ENCODE measurements at regions not wholly inside any gene's neighbourhood (a gene's known extent, or its start where the extent isn't known, plus 50 kb on each side); places are given as distances from the start of the nearest gene placed in this dataset.

DNA sequence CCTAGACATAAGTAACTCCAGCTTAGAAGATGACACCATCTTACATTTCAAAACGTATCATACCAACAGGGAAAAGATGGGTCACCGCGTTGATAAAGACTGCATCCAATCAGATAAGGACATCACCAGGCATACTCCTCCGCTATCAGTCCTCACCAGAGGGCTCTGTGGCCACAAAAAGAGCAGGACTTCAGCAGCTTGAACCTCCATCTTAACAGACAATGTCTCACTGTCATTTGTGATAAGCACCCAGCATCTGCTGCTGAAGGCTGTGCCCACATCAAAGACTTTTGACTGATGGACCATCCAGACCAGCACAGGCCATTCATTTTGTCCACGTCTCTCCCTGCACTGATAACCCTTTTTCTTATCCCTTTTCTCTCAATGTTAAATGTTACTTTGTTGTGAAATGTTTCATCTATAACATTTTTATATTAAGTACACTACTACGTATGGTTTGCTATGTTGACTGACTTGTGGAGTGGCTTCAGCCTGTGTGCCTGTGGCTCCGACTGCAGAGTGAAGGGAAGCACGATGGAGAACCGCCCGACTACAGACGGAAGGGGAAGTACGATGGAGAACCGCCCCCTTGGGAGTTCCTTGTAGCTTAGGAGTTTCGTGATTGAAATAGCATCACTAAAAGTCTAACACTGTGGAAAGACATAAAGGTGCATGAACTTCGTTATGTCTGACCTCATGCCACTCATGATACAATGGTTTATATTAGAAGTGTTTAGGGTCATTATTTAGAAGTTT lies 595.4 kb upstream of the AGA start:
- DNase-seq, result no peak
- H3K36me3 ChIP-seq, result no peaks in the 10 kb centered on the region
- H3K27ac ChIP-seq, result no peak overlapping the region
- no peaks in the 10 kb centered on the region for H3K27me3 ChIP-seq
- H3K4me1 ChIP-seq, result no peaks in the 10 kb centered on the region
- in situ Hi-C loops (cut with MboI; ENCODE audit: low sequenced_read_pairs in 4 of 4) (no loop called here), intact Hi-C loops (cut with DNase I; ENCODE audit: low total_unique reads) (no loop called here)
- H3K4me3 ChIP-seq, result no peak overlapping the region
- H3K9me3 ChIP-seq, result no peaks in the 10 kb centered on the region
- no peak for TF ChIP-seq CTCF (IDR thresholded peaks at IDR 0.05 in 4 of 5, conservative IDR thresholded peaks at IDR 0.05 in 1 of 5)
- no peak for TF ChIP-seq POLR2A (IDR thresholded peaks at IDR 0.05)
- no peak for ATAC-seq

DNA sequence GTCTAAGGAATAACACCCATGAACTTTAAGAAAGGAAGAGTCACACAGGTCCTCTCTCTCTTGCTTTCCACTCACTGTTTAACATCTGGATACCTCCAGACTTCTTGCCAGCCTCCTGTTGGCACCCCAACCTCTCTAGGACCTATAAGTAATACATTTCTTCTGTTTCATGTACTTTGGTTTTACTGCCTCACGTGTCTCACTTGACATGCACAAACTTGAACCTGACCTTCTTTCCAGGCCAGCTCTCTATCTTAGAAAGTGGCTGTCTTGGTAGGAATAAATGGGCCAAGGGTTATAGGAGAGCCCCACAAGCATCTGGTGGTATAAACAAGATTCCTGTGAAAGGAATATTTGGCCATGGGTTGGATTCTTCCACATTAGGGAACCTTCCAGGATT lies 614.8 kb upstream of the AGA start:
- no peak for ATAC-seq
- TF ChIP-seq CTCF (IDR thresholded peaks at IDR 0.05 in 4 of 5, conservative IDR thresholded peaks at IDR 0.05 in 1 of 5) (no peak), POLR2A (IDR thresholded peaks at IDR 0.05) (no peak)

GRCh38 chr4:178063568-178063967 lies 621.3 kb upstream of the AGA start:
- Histone ChIP-seq H3K27ac (no peak overlapping the region), H3K36me3 (no peaks in the 10 kb centered on the region), H3K9me3 (no peaks in the 10 kb centered on the region), H3K4me3 (no peak overlapping the region), H3K27me3 (no peaks in the 10 kb centered on the region), H3K4me1 (no peaks in the 10 kb centered on the region)
- intact Hi-C loops (cut with DNase I; ENCODE audit: low total_unique reads) (no loop called here), in situ Hi-C loops (cut with MboI; ENCODE audit: low sequenced_read_pairs in 4 of 4) (no loop called here)
- ATAC-seq, result no peak
- DNase-seq, result no peak
- TF ChIP-seq CTCF (IDR thresholded peaks at IDR 0.05 in 4 of 5, conservative IDR thresholded peaks at IDR 0.05 in 1 of 5) (no peak), POLR2A (IDR thresholded peaks at IDR 0.05) (no peak)

More for the DNA sequence above, 614.8 kb upstream of the AGA start:
- Histone ChIP-seq H3K27me3 (no peaks in the 10 kb centered on the region), H3K9me3 (no peaks in the 10 kb centered on the region), H3K36me3 (no peaks in the 10 kb centered on the region), H3K27ac (no peak overlapping the region), H3K4me3 (no peak overlapping the region), H3K4me1 (no peaks in the 10 kb centered on the region)
- in situ Hi-C loops (cut with MboI; ENCODE audit: low sequenced_read_pairs in 4 of 4) (no loop called here), intact Hi-C loops (cut with DNase I; ENCODE audit: low total_unique reads) (no loop called here)
- no peak for DNase-seq

GRCh38 chr4:178066338-178066941 lies 624.2 kb upstream of the AGA start:
- TF ChIP-seq POLR2A (IDR thresholded peaks at IDR 0.05) (no peak), CTCF (IDR thresholded peaks at IDR 0.05 in 4 of 5, conservative IDR thresholded peaks at IDR 0.05 in 1 of 5) (no peak)
- in situ Hi-C loops (cut with MboI; ENCODE audit: low sequenced_read_pairs in 4 of 4), result no loop called here
- intact Hi-C loops (cut with DNase I; ENCODE audit: low total_unique reads), result no loop called here
- Histone ChIP-seq H3K36me3 (no peaks in the 10 kb centered on the region), H3K4me1 (no peaks in the 10 kb centered on the region), H3K4me3 (no peak overlapping the region), H3K27ac (no peak overlapping the region), H3K27me3 (no peaks in the 10 kb centered on the region), H3K9me3 (no peaks in the 10 kb centered on the region)
- DNase-seq, result no peak
- ATAC-seq, result no peak

Measured in gastrocnemius medialis (tissue), 4 donors.